HG03108 (cell line): ENCODE measurements at regions not wholly inside any gene's neighbourhood (a gene's known extent, or its start where the extent isn't known, plus 50 kb on each side); places are given as distances from the start of the nearest gene placed in this dataset.
"Not testable (repeated sequence)": the region's sequence is repeated elsewhere in the genome, so short reads cannot be mapped to it uniquely, and the experiment has no call there.

ENCODE experiments used
- ATAC-seq: cut with Tn5 transposase; IDR thresholded peaks from one replicate; pipeline ENCODE4 v1.9.1; 2021; ENCODE audit warnings: moderate library complexity; ENCODE audit not compliant: unreplicated experiment

DNA sequence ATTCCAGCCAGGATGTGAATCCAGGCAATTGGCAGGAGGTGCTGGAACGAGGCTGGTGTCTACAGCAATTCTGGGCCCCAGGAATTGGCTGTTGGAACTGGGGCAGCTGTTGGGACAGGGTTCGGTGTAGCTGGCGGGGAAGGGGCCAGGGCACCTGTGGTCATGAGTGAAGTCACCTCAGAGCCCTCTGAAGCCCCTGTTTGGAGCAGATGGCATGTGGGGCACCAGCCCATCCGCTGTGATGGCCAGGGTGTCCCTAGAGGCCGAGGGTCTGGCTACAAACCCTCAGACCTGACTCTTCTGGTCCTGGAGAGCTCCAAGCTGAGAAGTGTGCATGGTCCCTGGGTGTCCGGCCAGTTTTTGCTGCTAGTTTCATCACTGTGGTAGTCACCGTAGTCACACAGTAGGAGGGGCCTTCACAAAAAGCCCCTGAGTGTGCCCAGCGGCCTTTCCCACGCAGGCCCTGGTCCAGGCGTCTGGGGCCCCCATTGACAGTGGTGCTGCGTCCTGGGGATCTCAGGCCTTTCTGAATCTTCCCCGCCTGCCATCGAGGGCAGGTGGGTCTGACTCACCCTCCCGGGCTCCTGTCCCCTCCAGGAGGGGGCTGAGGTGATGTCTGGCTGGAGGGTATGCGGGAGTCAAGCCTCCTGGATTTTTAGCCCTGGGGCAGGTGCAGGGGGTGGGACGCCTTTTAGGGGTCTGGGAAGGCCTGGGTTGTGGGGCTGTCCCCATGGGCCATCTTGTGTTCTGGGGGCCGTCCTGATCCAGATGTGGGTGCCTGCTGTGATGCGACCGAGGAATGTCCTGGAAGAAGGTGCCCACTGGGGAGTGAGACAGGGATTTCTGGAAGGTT lies 368.0 kb downstream of the TMEM121 start:
- ATAC-seq = no peak

DNA sequence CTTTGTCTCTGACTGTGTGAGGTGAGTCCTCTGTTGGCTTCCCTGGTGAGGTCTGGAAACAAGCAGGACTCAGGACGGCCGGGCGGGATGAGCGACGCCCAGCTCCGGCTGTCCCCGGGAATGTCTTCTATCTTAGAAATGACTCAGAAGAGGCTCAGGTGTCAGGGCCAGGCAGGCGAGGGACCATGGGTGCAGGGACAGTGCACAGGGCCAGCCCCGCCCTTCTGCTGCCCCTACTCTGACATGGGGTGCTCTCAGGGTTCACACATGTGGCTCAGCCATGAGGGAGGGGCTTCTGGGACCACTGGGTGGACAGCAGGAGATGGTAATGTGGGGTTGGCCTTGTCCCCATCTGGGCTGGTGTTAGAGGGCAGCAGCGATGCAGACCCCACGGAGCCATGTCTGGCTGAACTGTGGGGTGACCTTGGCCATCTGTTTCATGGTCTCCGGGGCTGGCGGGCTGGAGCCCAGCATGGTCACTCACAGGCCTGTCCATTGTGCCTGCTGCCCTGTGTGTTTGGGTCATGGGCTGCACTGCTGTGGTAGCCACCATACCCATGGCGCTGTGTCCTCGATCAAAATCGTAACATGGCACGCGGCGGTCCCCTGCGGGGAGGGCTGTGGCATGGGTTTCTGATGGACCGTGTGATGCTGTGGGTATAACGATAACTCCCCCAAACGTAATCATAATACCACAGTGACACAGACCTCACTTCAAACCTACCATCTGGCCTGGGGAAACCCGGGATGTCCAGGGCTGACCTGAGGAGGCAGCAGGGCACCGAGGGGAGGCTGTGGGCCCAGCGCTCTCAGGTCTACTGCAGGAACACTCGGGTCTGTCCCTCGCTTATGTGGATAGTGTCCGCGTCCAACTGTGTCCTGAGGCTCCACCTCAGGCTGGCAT lies 368.8 kb downstream of the TMEM121 start:
- no peak for ATAC-seq

DNA sequence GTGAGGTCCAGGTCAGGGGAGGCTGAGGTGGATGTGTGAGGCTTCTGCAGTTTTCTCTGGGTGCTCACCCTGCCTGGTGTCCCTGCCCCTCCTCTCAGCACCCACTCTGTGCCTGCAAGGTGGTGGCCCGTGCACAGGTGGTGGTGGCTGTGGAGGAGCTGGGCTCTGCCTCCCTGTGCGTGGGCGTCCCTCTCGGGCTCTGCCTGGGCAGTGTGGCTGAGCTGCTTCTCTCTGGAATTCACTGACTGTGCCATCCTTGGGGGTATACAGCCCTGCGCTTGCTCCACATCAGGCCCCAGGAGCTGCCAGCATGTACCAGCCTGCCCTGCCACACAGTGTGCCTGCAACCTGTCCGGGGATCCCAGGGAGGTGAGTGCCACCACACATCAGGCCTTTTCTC lies 369.8 kb downstream of the TMEM121 start:
- ATAC-seq = not testable (repeated sequence)

- not testable (repeated sequence) for ATAC-seq
These were observed 370.8 kb downstream of the TMEM121 start for GRCh38 chr14:105896961-105897724.

DNA sequence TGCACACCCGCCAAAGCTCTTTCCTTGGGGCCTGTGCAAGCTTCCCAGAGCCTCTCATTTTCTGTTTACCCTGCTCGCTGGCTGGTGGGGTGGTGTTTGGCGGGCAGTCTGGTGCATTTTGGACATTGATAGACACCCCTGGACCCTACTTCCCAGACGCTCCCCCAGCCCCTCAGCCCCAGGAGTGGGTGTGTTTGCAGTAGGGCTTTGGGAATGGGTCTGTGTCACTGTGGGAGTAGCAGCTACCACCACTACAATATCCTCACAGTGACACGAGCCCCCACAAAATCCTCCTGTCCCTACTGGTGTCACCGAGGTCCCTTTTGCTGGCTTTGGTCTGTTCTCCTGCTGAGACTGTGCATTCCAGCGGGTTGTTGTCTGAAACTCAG lies 371.3 kb downstream of the TMEM121 start:
- no peak for ATAC-seq

GRCh38 chr14:105898482-105899010 lies 372.2 kb downstream of the TMEM121 start:
- ATAC-seq = no peak

- ATAC-seq = no peak
These were observed 372.8 kb downstream of the TMEM121 start for GRCh38 chr14:105899071-105899641.

DNA sequence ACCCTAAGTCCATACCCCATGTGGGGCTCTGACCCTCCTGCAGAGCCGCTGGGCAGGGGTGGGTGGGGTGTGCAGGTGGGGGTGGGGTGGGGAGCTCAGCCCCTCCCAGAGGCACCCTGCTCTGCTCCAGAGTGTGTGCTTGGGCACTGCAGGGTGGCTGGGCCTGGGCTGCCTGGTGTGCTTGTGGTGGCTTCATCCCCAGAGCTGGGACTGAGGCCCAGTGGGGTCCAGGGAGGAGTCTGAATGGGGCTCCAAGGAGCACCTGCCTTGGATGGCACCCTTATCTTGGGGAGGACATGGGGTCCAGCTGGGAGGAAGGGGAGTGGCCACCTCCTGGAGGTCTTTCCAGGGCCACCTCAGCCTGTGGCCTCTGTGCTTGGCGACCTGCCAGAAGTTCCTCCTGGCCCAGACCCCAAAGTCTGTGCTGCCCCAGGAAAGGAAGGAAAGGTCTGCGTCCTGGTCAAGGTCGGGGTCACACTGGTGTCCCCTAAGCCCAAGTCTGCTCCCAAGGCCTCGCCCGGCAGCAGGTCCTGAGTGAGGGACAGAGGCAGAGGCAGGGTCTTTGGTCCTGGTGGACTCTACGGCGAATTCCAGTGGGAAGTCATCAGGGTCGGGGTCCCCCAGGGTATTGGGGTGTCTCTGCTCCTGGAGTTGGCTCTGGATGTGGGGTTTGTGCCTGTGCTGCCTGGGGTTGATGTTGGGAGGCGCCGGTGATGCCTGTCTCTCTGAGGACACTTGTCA lies 373.4 kb downstream of the TMEM121 start:
- ATAC-seq = no peak

DNA sequence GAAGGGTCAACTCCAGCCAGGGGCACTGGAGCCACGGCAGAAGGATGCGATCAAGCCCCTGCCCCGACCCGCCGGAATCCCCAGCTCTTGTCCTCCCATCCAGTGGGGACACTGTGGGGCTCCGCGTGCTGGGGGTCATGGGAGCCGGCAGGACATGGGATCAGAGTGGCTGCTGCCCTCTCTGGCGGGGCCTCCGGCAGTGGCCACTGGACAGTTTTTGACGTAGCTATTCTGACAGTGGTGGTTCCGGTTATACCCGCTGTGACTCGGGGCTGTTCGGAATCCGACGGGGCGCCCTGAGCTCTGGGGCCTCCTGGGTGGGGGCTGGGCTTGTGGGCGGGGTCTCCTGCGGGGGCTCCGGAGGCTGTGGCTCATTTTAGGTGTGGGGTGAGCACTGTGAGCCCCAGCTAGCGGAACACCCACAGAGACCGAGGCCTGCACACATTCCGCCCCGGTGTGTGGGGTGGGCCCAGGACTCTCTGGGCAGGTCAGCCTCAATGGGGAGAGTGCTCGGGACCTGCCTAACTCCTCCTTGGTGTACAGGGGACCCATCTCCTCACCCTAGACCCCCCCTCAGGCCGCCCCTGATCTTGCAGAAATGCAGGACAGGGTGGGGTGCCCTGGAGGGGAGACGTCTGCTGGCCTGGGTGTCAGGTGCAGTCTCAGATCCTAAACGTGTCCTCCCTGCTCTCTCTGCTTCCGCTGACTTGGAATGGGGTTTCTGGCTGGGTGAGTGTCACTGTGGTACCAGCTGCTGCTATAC lies 374.2 kb downstream of the TMEM121 start:
- no peak for ATAC-seq

GRCh38 chr14:105901226-105901625 lies 374.8 kb downstream of the TMEM121 start:
- ATAC-seq = no peak

DNA sequence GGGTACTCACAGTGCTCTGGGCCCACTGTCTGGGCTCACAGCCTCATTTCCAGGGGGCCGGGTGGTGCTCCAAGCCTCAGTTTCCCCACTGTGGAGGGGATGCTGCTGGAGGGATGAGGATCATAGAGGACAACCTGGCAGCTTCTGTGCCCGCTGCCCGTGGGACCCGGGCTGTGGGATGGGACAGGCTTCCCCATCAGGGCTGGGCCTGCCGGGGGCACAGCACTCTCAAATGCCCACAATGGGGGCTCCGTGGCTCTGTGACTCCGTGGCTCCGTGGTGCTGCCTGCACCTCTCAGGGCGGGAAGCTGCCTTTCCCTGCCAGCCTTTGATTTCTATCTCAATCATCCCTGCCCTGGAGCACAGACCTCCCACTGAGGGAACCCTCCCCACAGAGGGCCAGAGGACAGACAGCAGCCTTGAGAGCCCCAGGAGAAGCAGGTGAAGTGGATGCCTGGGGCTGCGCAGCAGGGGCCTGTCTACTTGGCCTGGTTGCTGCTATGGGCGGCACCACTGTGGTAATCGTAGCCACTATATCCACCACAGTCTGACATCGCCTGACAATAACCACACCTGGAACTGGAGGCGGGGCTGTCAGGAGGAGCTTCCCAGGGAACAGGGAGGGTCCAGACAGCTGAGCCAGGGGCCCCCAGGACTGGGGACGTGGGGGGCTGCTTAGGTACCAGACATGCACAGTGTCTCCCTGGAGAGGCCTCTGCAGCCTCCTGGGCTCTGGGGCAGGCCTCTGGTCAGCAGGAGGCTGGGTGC lies 375.9 kb downstream of the TMEM121 start:
- no peak for ATAC-seq

DNA sequence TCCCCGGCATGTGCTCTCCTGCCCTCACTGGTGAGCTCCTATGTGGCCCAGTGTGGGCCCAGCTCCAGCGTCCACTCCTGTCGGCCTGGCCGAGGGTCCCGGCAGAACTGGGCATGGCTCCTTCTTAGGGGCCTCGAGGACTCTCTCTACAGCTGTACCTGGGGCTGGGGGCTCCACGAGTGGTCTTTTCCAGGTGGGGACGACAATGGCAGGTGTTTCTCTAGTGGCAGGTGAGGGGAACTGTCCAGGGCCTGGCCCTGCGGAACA lies 376.4 kb downstream of the TMEM121 start:
- ATAC-seq = not testable (repeated sequence)

GRCh38 chr14:105903971-105904370 lies 377.6 kb downstream of the TMEM121 start:
- ATAC-seq = no peak

GRCh38 chr14:105904379-105904778 lies 378.0 kb downstream of the TMEM121 start:
- ATAC-seq = no peak

DNA sequence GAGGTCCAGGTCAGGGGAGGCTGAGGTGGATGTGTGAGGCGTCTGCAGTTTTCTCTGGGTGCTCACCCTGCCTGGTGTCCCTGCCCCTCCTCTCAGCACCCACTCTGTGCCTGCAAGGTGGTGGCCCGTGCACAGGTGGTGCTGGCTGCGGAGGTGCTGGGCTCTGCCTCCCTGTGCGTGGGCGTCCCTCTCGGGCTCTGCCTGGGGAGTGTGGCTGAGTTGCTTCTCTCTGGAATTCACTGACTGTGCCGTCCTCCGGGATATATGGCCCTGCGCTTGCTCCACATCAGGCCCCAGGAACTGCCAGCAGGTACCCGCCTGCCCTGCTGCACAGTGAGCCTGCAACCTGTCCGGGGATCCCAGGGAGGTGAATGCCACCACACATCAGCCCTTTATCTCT lies 379.1 kb downstream of the TMEM121 start:
- no peak for ATAC-seq

DNA sequence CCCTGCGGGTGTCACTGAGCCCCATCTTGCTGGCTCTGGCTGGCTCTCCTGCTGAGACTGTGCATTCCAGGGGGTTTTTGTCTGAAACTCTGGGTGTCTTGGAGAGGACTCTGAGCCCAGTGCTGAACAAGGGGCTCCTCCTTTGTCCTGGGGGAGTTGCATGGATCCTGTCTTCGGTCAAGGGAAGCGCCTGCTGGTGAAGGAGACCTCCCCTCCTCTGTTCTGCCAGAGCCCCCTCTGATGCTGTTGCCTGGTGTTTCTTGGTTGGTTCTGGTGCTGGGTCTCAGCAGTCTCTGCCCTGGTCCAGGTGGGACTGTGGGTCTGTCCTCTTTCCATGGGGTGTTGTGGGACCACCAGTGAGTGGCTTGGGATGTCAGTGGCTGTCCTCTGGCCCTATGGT lies 380.9 kb downstream of the TMEM121 start:
- no peak for ATAC-seq

DNA sequence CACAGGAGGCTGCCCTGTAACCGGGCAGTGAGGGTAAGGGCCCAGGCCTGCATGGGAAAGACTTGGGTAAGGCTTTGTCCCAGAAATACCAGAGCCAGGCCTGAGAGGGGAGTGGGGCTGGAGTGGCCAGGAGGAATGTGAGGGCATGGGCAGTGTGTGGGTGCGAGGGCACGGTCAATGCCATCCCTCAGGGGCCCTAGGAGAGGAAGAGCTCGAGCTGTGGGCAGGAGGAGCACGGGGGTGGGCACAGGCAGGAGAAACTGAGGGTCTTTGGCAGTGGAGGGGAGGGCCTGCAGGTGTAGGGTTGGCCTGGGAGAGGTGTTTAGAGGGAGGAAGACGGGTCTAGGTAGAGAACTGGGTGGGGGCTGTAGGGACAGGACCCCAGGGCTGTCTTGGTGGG lies 381.6 kb downstream of the TMEM121 start:
- no peak for ATAC-seq

- no peak for ATAC-seq
These were observed 382.1 kb downstream of the TMEM121 start for GRCh38 chr14:105908481-105908911.
